Subcutaneous abdominal adipose tissue (tissue), 5 donors: ENCODE measurements at regions not wholly inside any gene's neighbourhood (a gene's known extent, or its start where the extent isn't known, plus 50 kb on each side); places are given as distances from the start of the nearest gene placed in this dataset.
"Not testable (repeated sequence)": the region's sequence is repeated elsewhere in the genome, so short reads cannot be mapped to it uniquely, and the experiment has no call there.

Source experiments
- H3K27ac ChIP-seq: one replicate; pipeline ENCODE4 v1.7.0; 2013; ENCODE audit warnings: low read depth, mild to moderate bottlenecking, inconsistent platforms, low read length, moderate library complexity
- H3K27me3 ChIP-seq, 5 donors: one replicate each; pipeline ENCODE4 v1.7.0; 2013; ENCODE audit warnings: low read length in 5 of 5, inconsistent platforms in 1 of 5; ENCODE audit not compliant: control insufficient read depth in 5 of 5, insufficient read depth in 4 of 5
- H3K36me3 ChIP-seq, 5 donors: one replicate each; pipeline ENCODE4 v1.7.0; 2013; ENCODE audit warnings: low read length in 5 of 5; ENCODE audit not compliant: control insufficient read depth in 5 of 5, insufficient read depth in 5 of 5
- H3K4me1 ChIP-seq, 5 donors: one replicate each; pipeline ENCODE4 v1.7.0; 2013; ENCODE audit warnings: low read length in 5 of 5, mild to moderate bottlenecking in 3 of 5, moderate library complexity in 1 of 5; ENCODE audit not compliant: control insufficient read depth in 5 of 5, insufficient read depth in 5 of 5
- H3K4me3 ChIP-seq, 5 donors: one replicate each; pipeline ENCODE4 v1.7.0; 2013; ENCODE audit warnings: low read length in 5 of 5, low read depth in 1 of 5
- H3K9ac ChIP-seq, 5 donors: one replicate each; pipeline ENCODE4 v1.7.0; 2013; ENCODE audit warnings: low read length in 5 of 5, mild to moderate bottlenecking in 4 of 5, moderate library complexity in 3 of 5
- H3K9me3 ChIP-seq, 5 donors: one replicate each; pipeline ENCODE4 v1.7.0; 2013; ENCODE audit warnings: low read length in 5 of 5; ENCODE audit not compliant: control insufficient read depth in 5 of 5
- donor health status: healthy.
- donor health status: healthy.
- donor health status: healthy.
- donor health status: healthy.
- donor health status: healthy.

DNA sequence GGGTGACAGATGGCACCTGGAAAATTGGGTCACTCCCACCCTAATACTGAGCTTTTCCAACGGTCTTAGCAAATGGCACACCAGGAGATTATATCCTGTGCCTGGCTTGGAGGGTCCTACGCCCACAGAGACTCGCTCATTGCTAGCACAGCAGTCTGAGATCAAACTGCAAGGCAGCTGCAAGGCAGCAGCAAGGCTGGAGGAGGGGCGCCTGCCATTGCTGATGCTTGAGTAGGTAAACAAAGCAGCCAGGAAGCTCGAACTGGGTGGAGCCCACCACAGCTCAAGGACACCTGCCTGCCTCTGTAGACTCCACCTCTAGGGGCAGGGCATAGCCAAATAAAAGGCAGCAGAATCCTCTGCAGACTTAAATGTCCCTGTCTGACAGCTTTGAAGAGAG, 115.1 kb upstream of the SPATA12 start:
- not testable (repeated sequence) for H3K27me3 ChIP-seq, H3K4me1 ChIP-seq, H3K27ac ChIP-seq, H3K4me3 ChIP-seq, H3K9ac ChIP-seq, H3K36me3 ChIP-seq, H3K9me3 ChIP-seq

DNA sequence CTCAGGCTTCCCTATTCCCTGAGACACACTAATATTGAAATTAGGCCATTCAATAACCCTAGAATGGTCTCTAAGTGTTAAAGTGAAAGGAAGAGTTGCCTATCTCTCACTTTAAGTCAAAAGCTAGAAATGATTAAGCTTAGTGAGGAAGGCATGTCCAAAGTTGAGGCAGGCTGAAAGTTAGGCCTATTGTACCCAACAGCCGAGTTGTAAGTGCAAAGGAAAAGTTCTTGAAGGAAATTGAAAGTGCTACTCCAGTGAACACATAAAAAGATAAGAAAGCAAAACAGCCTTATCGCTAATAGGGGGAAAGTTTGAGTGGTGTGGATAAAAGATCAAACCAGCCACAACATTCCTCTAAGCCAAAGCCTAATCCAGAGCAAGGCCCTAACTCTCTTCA, 117.9 kb upstream of the SPATA12 start:
- H3K9me3 ChIP-seq: no peaks in the 10 kb centered on the region
- H3K9ac ChIP-seq: no peak overlapping the region
- H3K27ac ChIP-seq: no peak overlapping the region
- H3K36me3 ChIP-seq: no peaks in the 10 kb centered on the region
- H3K27me3 ChIP-seq: peaks cover 0 to 2% (median 0%) of the 10 kb centered on the region in 5 donors
- no peaks in the 10 kb centered on the region for H3K4me1 ChIP-seq
- no peak overlapping the region for H3K4me3 ChIP-seq

DNA sequence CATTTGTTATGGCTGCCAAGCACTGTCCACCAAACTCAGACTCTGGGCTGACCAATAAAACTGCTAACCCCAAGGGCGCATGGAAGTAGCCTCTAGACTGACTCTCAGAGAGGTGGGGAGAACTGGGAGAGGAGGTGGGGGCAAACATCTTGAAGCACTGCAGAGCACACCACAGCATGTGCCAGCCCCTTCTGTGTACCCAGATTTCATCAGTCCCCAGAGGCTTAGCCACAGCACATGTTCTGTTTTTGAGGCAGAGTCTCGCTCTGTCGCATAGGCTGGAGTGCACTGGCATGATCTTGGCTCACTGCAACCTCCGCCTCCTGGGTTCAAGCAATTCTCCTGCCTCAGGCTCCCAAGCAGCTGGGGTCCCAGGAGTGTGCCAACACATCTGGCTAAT, 119.5 kb upstream of the SPATA12 start:
- Histone ChIP-seq H3K27ac (no peak overlapping the region), H3K9me3 (no peaks in the 10 kb centered on the region), H3K4me3 (no peak overlapping the region), H3K27me3 (peaks cover 0 to 2% (median 0%) of the 10 kb centered on the region in 5 donors), H3K4me1 (no peaks in the 10 kb centered on the region), H3K36me3 (no peaks in the 10 kb centered on the region), H3K9ac (no peak overlapping the region)

DNA sequence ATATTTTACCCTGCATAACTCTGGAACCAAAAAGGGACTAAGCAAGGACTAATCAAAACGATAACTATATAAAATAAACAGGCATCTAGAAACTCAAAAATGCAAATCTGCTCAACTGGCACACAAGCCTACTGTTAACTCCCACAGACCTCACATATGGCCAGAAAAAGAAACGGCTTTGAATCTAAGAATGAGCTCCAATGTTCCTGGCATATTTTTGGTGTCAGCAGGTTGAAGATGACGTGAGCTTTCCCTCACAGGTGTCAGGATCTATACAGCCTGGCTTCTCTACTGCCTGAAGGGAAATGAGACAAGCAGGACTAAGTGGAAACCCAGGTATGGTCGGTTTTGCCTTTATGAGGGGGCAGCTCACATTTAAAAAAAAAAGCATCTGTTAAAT, 120.1 kb upstream of the SPATA12 start:
- Histone ChIP-seq H3K9ac (no peak overlapping the region), H3K4me1 (no peaks in the 10 kb centered on the region), H3K36me3 (no peaks in the 10 kb centered on the region), H3K9me3 (no peaks in the 10 kb centered on the region), H3K27me3 (peaks cover 0 to 2% (median 0%) of the 10 kb centered on the region in 5 donors), H3K27ac (no peak overlapping the region), H3K4me3 (no peak overlapping the region)

DNA sequence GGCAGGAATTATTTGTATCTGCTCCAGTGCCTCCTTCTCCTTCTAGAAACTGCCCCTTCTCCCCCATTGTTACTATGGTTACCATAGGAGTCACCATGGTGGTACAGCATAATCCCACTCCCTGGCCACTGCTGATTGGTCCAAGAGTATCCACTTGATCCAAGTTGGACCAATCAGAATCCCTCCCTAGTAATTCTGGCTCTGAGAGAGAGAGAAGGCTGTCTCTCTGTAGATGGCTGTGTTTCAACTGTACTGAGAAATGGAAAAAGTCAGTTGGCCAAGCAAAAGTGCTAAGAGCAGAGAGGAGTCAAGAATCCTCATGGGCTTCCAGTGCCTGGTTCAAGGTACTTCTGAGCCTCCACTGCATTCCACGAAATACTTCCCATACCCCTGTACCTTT, 120.6 kb upstream of the SPATA12 start:
- H3K27ac ChIP-seq: no peak overlapping the region
- H3K9me3 ChIP-seq: no peaks in the 10 kb centered on the region
- peaks cover 0 to 2% (median 0%) of the 10 kb centered on the region in 5 donors for H3K27me3 ChIP-seq
- no peak overlapping the region for H3K4me3 ChIP-seq
- no peaks in the 10 kb centered on the region for H3K36me3 ChIP-seq
- H3K9ac ChIP-seq: no peak overlapping the region
- H3K4me1 ChIP-seq: no peaks in the 10 kb centered on the region

DNA sequence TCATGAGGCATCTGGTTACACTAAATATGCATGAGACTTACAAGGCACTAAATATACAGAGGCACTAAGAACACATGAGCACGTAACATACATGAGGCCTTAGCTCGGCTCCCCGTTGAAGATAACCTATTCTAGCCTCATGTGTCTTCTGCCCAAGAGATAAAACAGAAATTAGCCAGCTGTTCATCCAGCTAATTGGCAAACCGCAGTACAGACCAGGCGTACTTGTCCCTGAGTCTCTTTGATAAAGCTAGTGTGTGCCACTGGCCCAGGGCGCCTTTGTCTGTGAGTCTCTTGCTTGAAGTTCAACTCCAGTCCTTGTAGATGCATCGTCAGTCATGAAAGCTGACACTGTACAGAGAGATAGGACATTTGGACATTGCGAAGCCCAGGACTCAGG, 121.9 kb upstream of the SPATA12 start:
- Histone ChIP-seq H3K9me3 (no peaks in the 10 kb centered on the region), H3K27me3 (peaks cover 0 to 2% (median 0%) of the 10 kb centered on the region in 5 donors), H3K9ac (no peak overlapping the region), H3K4me3 (no peak overlapping the region), H3K27ac (no peak overlapping the region), H3K36me3 (no peaks in the 10 kb centered on the region), H3K4me1 (no peaks in the 10 kb centered on the region)

DNA sequence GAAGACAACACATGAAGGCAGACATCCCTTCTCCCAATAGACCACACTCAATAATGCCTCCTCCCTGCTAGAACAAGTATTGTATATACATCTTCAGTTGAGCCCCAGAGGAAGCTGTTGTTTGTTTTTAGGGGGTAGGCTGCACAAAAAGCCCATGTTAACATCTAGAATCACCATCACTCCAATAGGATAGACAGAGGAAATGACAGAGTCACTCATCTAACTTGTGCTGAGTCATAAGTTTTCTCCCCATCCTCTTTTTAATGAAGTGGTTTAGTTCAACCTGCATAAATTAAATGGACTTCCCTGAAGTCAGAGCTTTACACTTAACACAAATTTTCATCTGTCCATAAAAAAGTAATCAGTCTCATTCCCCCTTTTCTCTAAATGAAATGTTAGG, 122.9 kb upstream of the SPATA12 start:
- Histone ChIP-seq H3K27ac (no peak overlapping the region), H3K27me3 (no peaks in the 10 kb centered on the region), H3K4me3 (no peak overlapping the region), H3K4me1 (no peaks in the 10 kb centered on the region), H3K9ac (no peak overlapping the region), H3K36me3 (no peaks in the 10 kb centered on the region), H3K9me3 (no peaks in the 10 kb centered on the region)

DNA sequence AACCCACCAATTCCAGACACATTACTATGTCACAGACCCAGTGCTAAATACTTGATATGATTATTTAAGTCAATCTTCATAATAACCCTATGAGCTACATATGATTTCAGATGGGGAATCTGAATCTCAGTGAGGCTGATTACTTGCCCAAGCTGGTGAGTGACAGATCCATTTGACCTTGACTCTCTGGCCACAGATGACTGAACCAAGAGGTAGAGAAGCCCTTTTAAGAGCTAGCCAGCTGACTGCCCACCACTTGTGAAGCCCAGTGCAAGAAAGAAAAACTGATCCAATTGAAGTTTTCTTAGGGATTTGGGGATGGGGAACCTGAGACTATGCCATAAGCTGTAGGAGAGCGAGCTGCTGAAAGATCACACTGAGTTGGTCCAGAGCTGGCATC, 124.7 kb upstream of the SPATA12 start:
- Histone ChIP-seq H3K36me3 (no peaks in the 10 kb centered on the region), H3K9ac (no peak overlapping the region), H3K4me3 (no peak overlapping the region), H3K4me1 (no peaks in the 10 kb centered on the region), H3K27me3 (no peaks in the 10 kb centered on the region), H3K9me3 (no peaks in the 10 kb centered on the region), H3K27ac (no peak overlapping the region)

DNA sequence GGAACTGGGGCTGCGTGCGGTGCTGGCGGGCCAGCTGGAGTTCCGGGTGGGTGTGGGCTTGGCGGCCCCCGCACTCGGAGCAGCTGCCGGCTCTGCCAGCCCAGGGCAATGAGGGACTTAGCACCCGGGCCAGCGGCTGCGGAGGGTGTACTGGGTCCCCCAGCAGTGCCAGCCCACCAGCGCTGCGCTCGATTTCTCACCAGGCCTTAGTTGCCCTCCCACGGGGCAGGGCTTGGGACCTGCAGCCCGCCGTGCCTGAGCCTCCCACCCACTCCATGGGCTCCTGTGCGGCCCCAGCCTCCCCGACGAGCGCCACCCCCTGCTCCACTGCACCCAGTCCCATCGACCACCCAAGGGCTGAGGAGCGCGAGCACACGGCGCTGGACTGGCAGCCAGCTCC, 126.0 kb upstream of the SPATA12 start:
- H3K27ac ChIP-seq, H3K9ac ChIP-seq, H3K36me3 ChIP-seq, H3K27me3 ChIP-seq, H3K4me3 ChIP-seq, H3K4me1 ChIP-seq, H3K9me3 ChIP-seq: not testable (repeated sequence)

DNA sequence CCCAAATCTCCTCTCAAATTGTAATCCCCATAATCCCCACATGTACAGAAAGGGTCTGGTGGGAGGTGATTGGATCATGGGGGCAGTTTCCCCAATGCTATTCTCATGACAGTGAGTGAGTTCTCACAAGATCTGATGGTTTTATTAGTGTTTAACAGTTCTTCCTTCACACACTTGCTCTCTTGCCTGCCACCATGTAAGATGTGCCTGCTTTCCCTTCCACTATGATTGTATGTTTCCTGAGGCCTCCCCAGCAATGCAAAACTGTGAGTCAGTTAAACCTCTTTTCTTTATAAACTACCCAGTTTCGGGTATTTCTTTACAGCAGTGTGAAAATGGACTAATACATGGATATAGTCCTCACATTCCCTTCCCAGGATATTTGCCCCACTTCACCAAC, 126.7 kb upstream of the SPATA12 start:
- Histone ChIP-seq H3K4me3 (no peak overlapping the region), H3K27me3 (no peaks in the 10 kb centered on the region), H3K36me3 (no peaks in the 10 kb centered on the region), H3K9ac (no peak overlapping the region), H3K27ac (no peak overlapping the region), H3K9me3 (no peaks in the 10 kb centered on the region), H3K4me1 (peaks cover 0 to 10% (median 0%) of the 10 kb centered on the region in 5 donors)

DNA sequence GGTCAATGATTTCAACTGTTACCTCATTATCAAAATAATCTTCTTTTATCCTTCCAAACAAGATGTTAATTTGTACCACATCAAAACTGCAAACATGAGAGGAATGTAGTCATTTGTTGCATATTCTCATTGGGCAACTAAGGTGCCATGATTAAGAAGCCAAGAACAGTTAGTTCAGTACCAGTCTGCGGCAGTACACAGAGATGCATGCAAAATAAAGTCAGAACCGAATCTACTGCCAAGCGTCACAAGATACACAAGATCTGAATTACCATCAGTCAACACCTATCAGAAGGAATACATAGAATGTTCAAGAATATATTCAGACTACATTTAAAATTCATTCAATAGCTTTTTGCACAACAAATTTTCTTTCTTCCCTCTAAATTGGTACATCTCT, 127.6 kb upstream of the SPATA12 start:
- no peak overlapping the region for H3K9ac ChIP-seq
- no peak overlapping the region for H3K27ac ChIP-seq
- H3K9me3 ChIP-seq: no peaks in the 10 kb centered on the region
- peaks cover 0 to 19% (median 4%) of the 10 kb centered on the region in 5 donors for H3K4me1 ChIP-seq
- no peaks in the 10 kb centered on the region for H3K36me3 ChIP-seq
- H3K27me3 ChIP-seq: no peaks in the 10 kb centered on the region
- H3K4me3 ChIP-seq: no peak overlapping the region
